ENCODE measurements at regions not wholly inside any gene's neighbourhood (a gene's known extent, or its start where the extent isn't known, plus 50 kb on each side); places are given as distances from the start of the nearest gene placed in this dataset.

GRCh38 chr15:66947471-66947870 is 117.9 kb upstream of the SMAD3 start:
- no peaks in the 10 kb centered on the region for H3K27me3 ChIP-seq (ENCODE audit: control insufficient read depth in 3 of 3, insufficient read depth in 3 of 3, low read depth in 1 of 3, low read length in 3 of 3)
- H3K4me1 ChIP-seq (ENCODE audit: control insufficient read depth in 2 of 2, insufficient read depth in 1 of 2, low read depth in 1 of 2, low read length in 2 of 2), result peaks cover 2 to 6% of the 10 kb centered on the region in 2 donors
- H3K14ac ChIP-seq (ENCODE audit: low read length), result no peak overlapping the region
- no peak overlapping the region for H2AK5ac ChIP-seq (ENCODE audit: low read depth, low read length)
- H2AFZ ChIP-seq (ENCODE audit: low read length), result no peak overlapping the region
- H3K18ac ChIP-seq (ENCODE audit: low read length), result no peak overlapping the region
- no peak overlapping the region for H4K8ac ChIP-seq (ENCODE audit: low read depth, low read length)
- H3K4me3 ChIP-seq (ENCODE audit: low read length in 2 of 2), result no peak overlapping the region
- H2BK12ac ChIP-seq (ENCODE audit: low read length), result no peak overlapping the region
- no peak overlapping the region for H3K4ac ChIP-seq (ENCODE audit: low read length)
- no CpG with 5 or more reads among the region's 12 CpGs for WGBS, 2 donors (ENCODE audit: extremely low coverage in 2 of 2, insufficient read length in 2 of 2, insufficient replicate concordance in 1 of 2)
- H3K27ac ChIP-seq (replicated peaks; ENCODE audit: low read length), result no peak overlapping the region
- no peak overlapping the region for H4K91ac ChIP-seq (ENCODE audit: low read depth, low read length, poor library complexity)
- H3K23ac ChIP-seq (ENCODE audit: low read depth, low read length, poor library complexity), result no peak overlapping the region
- no peaks in the 10 kb centered on the region for H3K36me3 ChIP-seq (replicated peaks in 1 of 2; ENCODE audit: control insufficient read depth in 2 of 2, insufficient read depth in 2 of 2, low read length in 2 of 2)
- no peak overlapping the region for H2BK15ac ChIP-seq (ENCODE audit: low read length)
- peaks cover 2% of the 10 kb centered on the region for H3K79me1 ChIP-seq (ENCODE audit: low read depth, low read length)
- no peak overlapping the region for H2BK5ac ChIP-seq (ENCODE audit: low read length)
- no peak overlapping the region for H3K9ac ChIP-seq (ENCODE audit: low read depth, low read length, poor library complexity)
- no peak overlapping the region for H2BK120ac ChIP-seq (ENCODE audit: low read depth, low read length)
- no peak for DNase-seq (ENCODE audit: low spot score)
- H3K4me2 ChIP-seq (ENCODE audit: insufficient read depth, low read length, poor library complexity, severe bottlenecking), result no peak overlapping the region
- H3K9me3 ChIP-seq (replicated peaks in 1 of 2; ENCODE audit: control insufficient read depth in 2 of 2, insufficient read depth in 1 of 2, low read depth in 1 of 2, low read length in 2 of 2), result no peaks in the 10 kb centered on the region

GRCh38 chr15:66948294-66948693 is 117.1 kb upstream of the SMAD3 start:
- no peak overlapping the region for H4K91ac ChIP-seq (ENCODE audit: low read depth, low read length, poor library complexity)
- no peak for DNase-seq (ENCODE audit: low spot score)
- H2BK120ac ChIP-seq (ENCODE audit: low read depth, low read length), result no peak overlapping the region
- H3K27ac ChIP-seq (replicated peaks; ENCODE audit: low read length), result no peak overlapping the region
- peak overlapping the region; percentile 62 for H3K18ac ChIP-seq (ENCODE audit: low read length)
- no peaks in the 10 kb centered on the region for H3K36me3 ChIP-seq (replicated peaks in 1 of 2; ENCODE audit: control insufficient read depth in 2 of 2, insufficient read depth in 2 of 2, low read length in 2 of 2)
- no peak overlapping the region for H4K8ac ChIP-seq (ENCODE audit: low read depth, low read length)
- no peak overlapping the region for H3K23ac ChIP-seq (ENCODE audit: low read depth, low read length, poor library complexity)
- no peak overlapping the region for H3K9ac ChIP-seq (ENCODE audit: low read depth, low read length, poor library complexity)
- H2AFZ ChIP-seq (ENCODE audit: low read length), result no peak overlapping the region
- peak overlapping the region; percentile 95 for H2AK5ac ChIP-seq (ENCODE audit: low read depth, low read length)
- H2BK12ac ChIP-seq (ENCODE audit: low read length), result no peak overlapping the region
- peak overlapping the region; percentile 13 for H3K14ac ChIP-seq (ENCODE audit: low read length)
- H3K4me3 ChIP-seq (ENCODE audit: low read length in 2 of 2), result no peak overlapping the region
- WGBS, 2 donors (ENCODE audit: extremely low coverage in 2 of 2, insufficient read length in 2 of 2, insufficient replicate concordance in 1 of 2), result no CpG with 5 or more reads among the region's 2 CpGs
- peak overlapping the region; percentile 48 for H2BK5ac ChIP-seq (ENCODE audit: low read length)
- H3K9me3 ChIP-seq (replicated peaks in 1 of 2; ENCODE audit: control insufficient read depth in 2 of 2, insufficient read depth in 1 of 2, low read depth in 1 of 2, low read length in 2 of 2), result no peaks in the 10 kb centered on the region
- H3K79me1 ChIP-seq (ENCODE audit: low read depth, low read length), result peaks cover 2% of the 10 kb centered on the region
- no peak overlapping the region for H3K4ac ChIP-seq (ENCODE audit: low read length)
- H3K4me2 ChIP-seq (ENCODE audit: insufficient read depth, low read length, poor library complexity, severe bottlenecking), result no peak overlapping the region
- peaks cover 0 to under 1% of the 10 kb centered on the region in 2 donors for H3K4me1 ChIP-seq (ENCODE audit: control insufficient read depth in 2 of 2, insufficient read depth in 1 of 2, low read depth in 1 of 2, low read length in 2 of 2)
- H2BK15ac ChIP-seq (ENCODE audit: low read length), result no peak overlapping the region
- H3K27me3 ChIP-seq (ENCODE audit: control insufficient read depth in 3 of 3, insufficient read depth in 3 of 3, low read depth in 1 of 3, low read length in 3 of 3), result no peaks in the 10 kb centered on the region

GRCh38 chr15:66950114-66950513 is 115.3 kb upstream of the SMAD3 start:
- no peak overlapping the region for H3K4me2 ChIP-seq (ENCODE audit: insufficient read depth, low read length, poor library complexity, severe bottlenecking)

GRCh38 chr15:66951531-66952320 is 113.7 kb upstream of the SMAD3 start:
- no peaks in the 10 kb centered on the region for H3K27me3 ChIP-seq (ENCODE audit: control insufficient read depth in 3 of 3, insufficient read depth in 3 of 3, low read depth in 1 of 3, low read length in 3 of 3)
- H3K18ac ChIP-seq (ENCODE audit: low read length), result no peak overlapping the region
- H3K9me3 ChIP-seq (replicated peaks in 1 of 2; ENCODE audit: control insufficient read depth in 2 of 2, insufficient read depth in 1 of 2, low read depth in 1 of 2, low read length in 2 of 2), result no peaks in the 10 kb centered on the region
- no peak overlapping the region for H3K27ac ChIP-seq (replicated peaks; ENCODE audit: low read length)
- no peaks in the 10 kb centered on the region for H3K36me3 ChIP-seq (replicated peaks in 1 of 2; ENCODE audit: control insufficient read depth in 2 of 2, insufficient read depth in 2 of 2, low read length in 2 of 2)
- no peak overlapping the region for H3K4me3 ChIP-seq (ENCODE audit: low read length in 2 of 2)
- no peak for DNase-seq (ENCODE audit: low spot score)
- H3K4me2 ChIP-seq (ENCODE audit: insufficient read depth, low read length, poor library complexity, severe bottlenecking), result no peak overlapping the region
- no CpG with 5 or more reads among the region's 6 CpGs for WGBS, 2 donors (ENCODE audit: extremely low coverage in 2 of 2, insufficient read length in 2 of 2, insufficient replicate concordance in 1 of 2)
- no peak overlapping the region for H2BK12ac ChIP-seq (ENCODE audit: low read length)
- H3K23ac ChIP-seq (ENCODE audit: low read depth, low read length, poor library complexity), result no peak overlapping the region
- H3K14ac ChIP-seq (ENCODE audit: low read length), result no peak overlapping the region
- H2BK120ac ChIP-seq (ENCODE audit: low read depth, low read length), result no peak overlapping the region
- no peak overlapping the region for H2BK5ac ChIP-seq (ENCODE audit: low read length)
- no peak overlapping the region for H4K8ac ChIP-seq (ENCODE audit: low read depth, low read length)
- no peak overlapping the region for H2AK5ac ChIP-seq (ENCODE audit: low read depth, low read length)
- no peak overlapping the region for H2AFZ ChIP-seq (ENCODE audit: low read length)
- no peak overlapping the region for H3K4ac ChIP-seq (ENCODE audit: low read length)
- no peaks in the 10 kb centered on the region for H3K4me1 ChIP-seq (ENCODE audit: control insufficient read depth in 2 of 2, insufficient read depth in 1 of 2, low read depth in 1 of 2, low read length in 2 of 2)
- peaks cover 2% of the 10 kb centered on the region for H3K79me1 ChIP-seq (ENCODE audit: low read depth, low read length)
- no peak overlapping the region for H2BK15ac ChIP-seq (ENCODE audit: low read length)
- no peak overlapping the region for H4K91ac ChIP-seq (ENCODE audit: low read depth, low read length, poor library complexity)
- no peak overlapping the region for H3K9ac ChIP-seq (ENCODE audit: low read depth, low read length, poor library complexity)

More at GRCh38 chr15:66950114-66950513, 115.3 kb upstream of the SMAD3 start:
- Histone ChIP-seq H3K4me3 (ENCODE audit: low read length in 2 of 2) (no peak overlapping the region), H3K23ac (ENCODE audit: low read depth, low read length, poor library complexity) (peak overlapping the region; percentile 16), H3K9me3 (replicated peaks in 1 of 2; ENCODE audit: control insufficient read depth in 2 of 2, insufficient read depth in 1 of 2, low read depth in 1 of 2, low read length in 2 of 2) (no peaks in the 10 kb centered on the region), H2BK15ac (ENCODE audit: low read length) (no peak overlapping the region), H3K79me1 (ENCODE audit: low read depth, low read length) (peaks cover 2% of the 10 kb centered on the region), H2BK5ac (ENCODE audit: low read length) (no peak overlapping the region), H3K27me3 (ENCODE audit: control insufficient read depth in 3 of 3, insufficient read depth in 3 of 3, low read depth in 1 of 3, low read length in 3 of 3) (no peaks in the 10 kb centered on the region), H3K9ac (ENCODE audit: low read depth, low read length, poor library complexity) (no peak overlapping the region), H3K18ac (ENCODE audit: low read length) (no peak overlapping the region), H2AK5ac (ENCODE audit: low read depth, low read length) (no peak overlapping the region), H3K4ac (ENCODE audit: low read length) (no peak overlapping the region), H2BK120ac (ENCODE audit: low read depth, low read length) (no peak overlapping the region), H3K36me3 (replicated peaks in 1 of 2; ENCODE audit: control insufficient read depth in 2 of 2, insufficient read depth in 2 of 2, low read length in 2 of 2) (no peaks in the 10 kb centered on the region), H3K14ac (ENCODE audit: low read length) (no peak overlapping the region), H2AFZ (ENCODE audit: low read length) (no peak overlapping the region), H2BK12ac (ENCODE audit: low read length) (no peak overlapping the region), H4K8ac (ENCODE audit: low read depth, low read length) (no peak overlapping the region), H4K91ac (ENCODE audit: low read depth, low read length, poor library complexity) (no peak overlapping the region), H3K4me1 (ENCODE audit: control insufficient read depth in 2 of 2, insufficient read depth in 1 of 2, low read depth in 1 of 2, low read length in 2 of 2) (no peaks in the 10 kb centered on the region), H3K27ac (replicated peaks; ENCODE audit: low read length) (no peak overlapping the region)
- DNase-seq (ENCODE audit: low spot score), result no peak
